HUES6 (cell line): ENCODE measurements at regions not wholly inside any gene's neighbourhood (a gene's known extent, or its start where the extent isn't known, plus 50 kb on each side); places are given as distances from the start of the nearest gene placed in this dataset.
"Not testable (repeated sequence)": the region's sequence is repeated elsewhere in the genome, so short reads cannot be mapped to it uniquely, and the experiment has no call there.

Source experiments
- H3K27ac ChIP-seq: 2 replicates; pipeline ENCODE4 v1.7.0; 2013; ENCODE audit warnings: low read depth, mild to moderate bottlenecking, low read length, inconsistent platforms
- H3K27me3 ChIP-seq: 2 replicates; pipeline ENCODE4 v1.6.1; 2013; ENCODE audit warnings: low read length; ENCODE audit not compliant: control insufficient read depth, insufficient read depth
- H3K36me3 ChIP-seq: 2 replicates; pipeline ENCODE4 v1.6.1; 2013; ENCODE audit warnings: low read length; ENCODE audit not compliant: control insufficient read depth, insufficient read depth
- H3K4me1 ChIP-seq: 2 replicates; pipeline ENCODE4 v1.6.1; 2013; ENCODE audit warnings: low read length; ENCODE audit not compliant: control insufficient read depth, insufficient read depth
- H3K4me3 ChIP-seq: 2 replicates; pipeline ENCODE4 v1.5.1; 2013; ENCODE audit warnings: low read depth, low read length
- H3K9ac ChIP-seq: one replicate; pipeline ENCODE4 v1.6.1; 2013; ENCODE audit warnings: mild to moderate bottlenecking, low read length
- H3K9me3 ChIP-seq: 2 replicates; pipeline ENCODE4 v1.6.1; 2013; ENCODE audit warnings: low read depth, low read length; ENCODE audit not compliant: control insufficient read depth, insufficient read depth

DNA sequence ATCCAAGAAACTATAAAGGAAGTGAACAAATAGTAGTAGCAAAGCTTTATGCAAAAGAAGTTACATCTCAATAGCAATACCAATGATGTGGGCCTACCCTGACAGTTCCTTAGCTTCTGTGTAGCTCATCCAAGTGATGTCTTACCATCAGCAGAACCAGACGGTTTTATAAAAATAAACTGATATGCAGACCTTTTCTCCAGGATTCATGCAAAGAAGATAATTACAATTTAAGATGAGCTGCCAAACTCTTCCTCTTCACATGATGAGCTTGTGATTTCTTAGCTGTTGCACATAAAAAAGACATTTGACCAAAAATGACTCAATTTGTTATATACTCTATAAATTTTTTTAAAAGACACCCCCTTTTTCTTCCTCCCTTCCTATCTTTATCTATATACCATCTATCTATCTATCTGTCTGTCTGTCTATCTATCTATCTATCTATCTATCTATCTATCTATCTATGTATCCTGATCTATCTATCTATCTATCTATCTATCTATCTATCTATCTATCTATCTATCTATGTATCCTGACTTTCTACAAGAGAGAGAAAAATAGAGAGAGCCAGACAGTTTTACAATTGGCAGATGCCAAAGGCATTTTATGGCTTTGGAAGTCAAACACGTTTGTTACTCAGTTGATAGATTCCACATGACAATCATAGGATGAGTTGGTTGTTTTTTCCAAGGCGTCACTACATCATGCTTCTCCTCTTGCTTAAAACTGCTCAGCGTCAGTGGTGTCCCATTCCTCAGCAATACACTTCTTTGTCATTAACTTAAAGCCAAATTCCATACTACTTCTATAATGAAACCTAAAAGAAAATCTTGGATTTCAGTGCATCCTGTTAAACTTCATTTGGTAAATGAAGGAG is 65.9 kb upstream of the ACTR3 start:
- Histone ChIP-seq H3K9me3 (no peaks in the 10 kb centered on the region), H3K36me3 (no peaks in the 10 kb centered on the region), H3K9ac (no peak overlapping the region), H3K27me3 (no peaks in the 10 kb centered on the region), H3K4me1 (peaks cover 16% of the 10 kb centered on the region), H3K27ac (no peak overlapping the region), H3K4me3 (no peak overlapping the region)

DNA sequence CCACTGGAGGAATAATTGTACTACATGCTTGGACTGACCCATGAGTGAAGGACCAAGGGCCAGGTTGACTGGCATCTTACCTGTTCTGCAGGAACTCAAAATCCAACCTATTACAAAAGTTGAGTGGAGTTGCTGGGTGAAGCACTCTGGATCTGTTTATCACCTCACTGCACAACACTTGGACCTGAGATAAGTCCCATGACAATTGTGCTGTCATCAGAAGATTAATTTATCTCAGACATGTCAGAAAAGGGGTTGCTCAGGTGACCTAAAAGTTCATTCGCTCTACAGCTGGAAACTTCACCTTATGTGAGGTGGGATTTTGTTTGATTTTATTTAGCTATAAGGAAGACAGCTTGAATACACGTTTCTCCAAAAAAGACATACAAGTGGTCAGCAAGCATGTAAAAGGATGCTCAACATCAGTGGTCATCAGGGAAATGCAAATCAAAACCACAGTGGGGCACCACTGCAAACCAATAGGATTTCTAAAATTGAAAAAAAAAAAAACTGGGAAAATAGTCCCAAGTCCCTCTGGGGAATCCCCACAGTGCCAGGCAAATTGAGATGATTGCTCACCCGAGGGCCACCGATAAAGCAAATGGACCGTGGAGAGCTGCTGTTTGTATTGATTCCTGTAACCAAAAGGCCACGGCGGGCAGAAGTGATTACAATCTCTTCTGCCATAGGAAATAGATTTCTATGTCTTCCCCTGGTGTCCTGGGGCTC is 65.8 kb upstream of the SLC35F5 start:
- peaks cover 23% of the 10 kb centered on the region for H3K4me1 ChIP-seq
- H3K9me3 ChIP-seq: no peaks in the 10 kb centered on the region
- H3K9ac ChIP-seq: no peak overlapping the region
- H3K27ac ChIP-seq: no peak overlapping the region
- no peak overlapping the region for H3K4me3 ChIP-seq
- H3K36me3 ChIP-seq: no peaks in the 10 kb centered on the region
- H3K27me3 ChIP-seq: no peaks in the 10 kb centered on the region

DNA sequence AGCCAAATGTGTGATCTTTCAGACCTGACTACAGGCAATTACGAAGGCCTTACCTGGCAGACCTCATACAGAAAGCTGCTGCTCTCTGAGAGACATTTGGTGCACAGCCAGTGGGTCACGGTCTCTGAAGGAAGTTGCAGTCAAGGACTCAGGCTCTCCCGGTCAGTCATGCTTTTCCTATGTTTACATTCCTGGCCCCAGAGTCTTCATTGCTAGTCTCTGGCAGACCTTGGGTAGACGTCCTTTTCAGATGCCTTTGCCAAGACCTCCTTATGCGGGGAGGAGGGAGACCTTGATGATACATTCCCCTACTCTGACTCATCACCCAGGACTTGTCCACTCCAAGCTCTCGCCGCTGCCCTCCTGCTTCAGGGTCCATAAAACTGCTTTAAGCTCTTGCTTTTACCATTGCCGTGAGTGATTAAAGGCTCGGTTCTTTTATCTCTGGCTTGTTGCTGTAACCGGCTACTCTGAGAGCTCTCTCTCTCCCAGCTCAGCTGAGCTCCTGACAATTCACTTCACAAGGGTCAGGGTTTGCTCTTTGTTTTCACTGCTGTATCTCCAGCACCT is 62.0 kb upstream of the SLC35F5 start:
- Histone ChIP-seq H3K27ac (no peak overlapping the region; the same call in 1 of the 2 replicates), H3K9ac (peak overlapping the region; percentile 6), H3K4me1 (peaks cover 14% of the 10 kb centered on the region; the same call in 1 of the 2 replicates), H3K9me3 (no peaks in the 10 kb centered on the region), H3K36me3 (no peaks in the 10 kb centered on the region), H3K27me3 (no peaks in the 10 kb centered on the region), H3K4me3 (no peak overlapping the region)

DNA sequence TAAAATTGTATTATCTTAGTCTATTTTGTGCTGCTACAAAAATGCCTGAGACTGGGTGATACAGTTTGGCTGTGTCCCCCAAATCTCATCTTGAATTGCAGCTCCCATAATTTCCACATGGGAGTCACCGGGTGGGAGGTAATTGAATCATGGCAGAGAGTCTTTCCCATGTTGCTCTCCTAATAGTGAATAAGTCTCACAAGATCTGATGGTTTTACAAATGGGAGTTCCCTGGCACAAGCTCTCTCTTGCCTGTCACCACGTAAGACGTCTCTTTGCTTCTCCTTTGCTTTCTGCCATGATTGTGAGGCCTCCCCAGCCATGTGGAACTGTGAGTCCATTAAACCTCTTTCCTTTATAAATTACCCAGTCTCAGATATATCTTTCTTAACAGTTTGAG is 57.0 kb upstream of the SLC35F5 start:
- not testable (repeated sequence) for H3K9ac ChIP-seq

DNA sequence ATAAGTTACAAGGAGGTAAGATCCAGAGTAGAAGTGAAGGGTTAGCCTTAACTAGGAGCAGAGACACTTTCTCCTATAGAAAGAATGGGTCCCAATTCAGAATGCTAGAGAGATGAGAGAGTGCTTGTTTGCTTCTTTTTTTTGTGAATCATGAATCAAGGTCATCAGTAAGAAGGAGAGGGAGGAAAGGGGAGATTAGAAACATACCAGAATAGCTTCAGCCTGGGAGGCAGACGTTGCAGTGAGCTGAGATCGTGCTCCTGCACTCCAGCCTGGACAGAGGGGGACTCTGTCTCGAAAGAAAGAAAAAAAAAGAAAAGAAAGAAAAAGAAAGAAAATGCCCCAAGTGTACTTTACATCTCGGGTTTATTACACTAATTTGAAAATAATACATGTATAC is 55.8 kb upstream of the SLC35F5 start:
- Histone ChIP-seq H3K9ac (no peak overlapping the region), H3K27ac (no peak overlapping the region), H3K9me3 (peaks cover 9% of the 10 kb centered on the region; the same call in 1 of the 2 replicates), H3K27me3 (no peaks in the 10 kb centered on the region), H3K36me3 (no peaks in the 10 kb centered on the region), H3K4me1 (no peaks in the 10 kb centered on the region), H3K4me3 (no peak overlapping the region)

More for the DNA sequence above, 57.0 kb upstream of the SLC35F5 start:
- H3K36me3 ChIP-seq, H3K27me3 ChIP-seq, H3K4me3 ChIP-seq, H3K27ac ChIP-seq, H3K4me1 ChIP-seq, H3K9me3 ChIP-seq: not testable (repeated sequence)

DNA sequence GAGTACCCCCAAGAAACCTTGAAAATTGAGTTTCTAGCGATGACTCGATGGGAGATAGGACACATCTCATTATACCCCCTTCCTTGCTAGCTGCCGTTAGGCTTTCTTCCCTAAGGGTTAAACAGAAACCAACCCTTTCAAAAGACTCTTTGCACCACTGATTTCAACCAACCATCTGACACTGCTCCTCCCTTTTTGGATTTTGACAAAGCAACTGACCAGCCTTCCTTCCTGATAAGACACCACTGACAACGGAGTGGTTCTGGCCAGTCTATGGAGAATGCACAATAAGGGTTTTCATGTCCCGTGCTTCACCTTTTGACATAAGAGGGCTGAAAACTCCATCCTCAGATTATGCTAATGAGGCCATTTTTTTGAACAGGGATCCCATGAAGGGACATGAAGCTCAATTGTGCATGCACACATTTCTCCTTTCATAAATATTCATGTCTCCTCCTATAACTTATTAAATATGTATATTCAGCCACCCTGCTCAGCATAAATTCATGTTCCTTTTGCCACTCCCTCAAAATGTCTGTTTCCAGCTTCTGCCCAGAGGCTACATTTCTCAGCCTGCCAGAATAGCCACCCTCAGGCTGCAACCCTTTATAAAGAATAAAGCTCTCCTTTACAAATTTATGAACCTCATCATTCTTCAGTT is 52.8 kb upstream of the SLC35F5 start:
- H3K9ac ChIP-seq: no peak overlapping the region
- H3K36me3 ChIP-seq: no peaks in the 10 kb centered on the region
- no peaks in the 10 kb centered on the region for H3K27me3 ChIP-seq
- peaks cover 9% of the 10 kb centered on the region; the same call in 1 of the 2 replicates for H3K9me3 ChIP-seq
- no peak overlapping the region for H3K27ac ChIP-seq
- no peaks in the 10 kb centered on the region for H3K4me1 ChIP-seq
- no peak overlapping the region for H3K4me3 ChIP-seq

DNA sequence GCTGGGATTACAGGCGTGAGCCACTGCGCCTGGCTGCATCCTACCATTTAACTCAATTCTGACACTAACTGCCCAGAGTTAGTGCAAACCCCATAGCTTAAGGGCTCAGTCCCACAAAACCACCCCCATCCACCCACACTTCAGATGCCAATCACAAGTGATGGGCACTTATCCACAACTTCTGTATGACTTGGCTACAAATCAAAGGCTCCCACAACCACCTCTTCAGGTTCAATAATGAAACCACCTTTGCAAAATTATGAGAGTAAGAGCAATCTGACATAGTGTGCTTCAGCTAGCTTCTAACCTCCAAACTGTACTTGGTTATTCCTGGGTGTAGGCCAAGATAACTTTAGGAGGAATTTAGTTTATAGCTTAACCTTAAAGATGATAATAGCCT is 51.3 kb upstream of the SLC35F5 start:
- no peaks in the 10 kb centered on the region for H3K36me3 ChIP-seq
- H3K4me3 ChIP-seq: no peak overlapping the region
- H3K9me3 ChIP-seq: peaks cover 9% of the 10 kb centered on the region; the same call in 1 of the 2 replicates
- H3K27me3 ChIP-seq: no peaks in the 10 kb centered on the region
- no peaks in the 10 kb centered on the region for H3K4me1 ChIP-seq
- H3K27ac ChIP-seq: no peak overlapping the region
- H3K9ac ChIP-seq: no peak overlapping the region

DNA sequence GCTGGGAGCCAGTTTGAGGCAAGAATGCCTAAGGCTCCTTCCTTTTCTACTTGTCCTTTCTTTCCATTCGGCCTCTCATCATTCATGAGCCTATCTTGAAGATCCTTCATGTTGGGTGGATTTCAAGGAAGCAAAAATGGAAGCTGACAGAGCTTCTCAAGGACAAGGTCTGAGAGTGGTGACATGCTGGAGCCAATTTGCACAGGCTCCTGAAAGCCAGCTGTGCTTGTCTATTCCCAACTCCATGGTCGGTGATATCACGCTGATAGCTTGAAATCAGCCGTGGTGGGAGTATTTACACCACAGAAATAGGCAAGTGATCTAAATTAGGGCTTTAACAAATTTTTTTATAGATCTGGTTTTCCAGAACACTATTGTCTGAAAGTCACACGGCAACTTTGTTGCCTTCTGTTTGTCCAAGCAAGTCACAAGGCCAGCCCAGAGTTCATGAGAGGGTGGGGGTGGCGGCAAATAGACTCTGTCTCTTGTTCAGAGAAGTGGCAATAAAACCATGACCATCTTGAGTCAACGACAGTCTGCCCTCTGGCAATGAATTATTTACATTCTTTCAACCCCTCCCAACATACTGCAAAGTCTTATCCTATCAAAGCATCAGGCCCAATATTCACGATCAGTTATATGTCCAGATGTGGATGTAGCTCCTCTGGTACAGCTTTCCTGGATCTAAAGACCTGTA is 49.9 kb upstream of the SLC35F5 start:
- no peak overlapping the region for H3K9ac ChIP-seq
- H3K9me3 ChIP-seq: peaks cover 9% of the 10 kb centered on the region; the same call in 1 of the 2 replicates
- H3K4me1 ChIP-seq: peaks cover 9% of the 10 kb centered on the region; the same call in 1 of the 2 replicates
- no peak overlapping the region for H3K27ac ChIP-seq
- H3K4me3 ChIP-seq: no peak overlapping the region
- H3K36me3 ChIP-seq: no peaks in the 10 kb centered on the region
- H3K27me3 ChIP-seq: no peaks in the 10 kb centered on the region
